GM10248 (cell line): ENCODE measurements at regions not wholly inside any gene's neighbourhood (a gene's known extent, or its start where the extent isn't known, plus 50 kb on each side); places are given as distances from the start of the nearest gene placed in this dataset.

Source experiments
- CTCF ChIA-PET: fragments of 300-600 bp; sonication (Branson Sonifier 250); formaldehyde crosslinking; extraction: SDS; loops from one replicate; lab custom pipeline; 2021; ENCODE audit warnings: antibody characterized with exemption; lab: Yijun Ruan, JAX
- POLR2A ChIA-PET: fragments of 350-650 bp; sonication (Branson Sonifier 250); formaldehyde crosslinking; extraction: SDS; loops from one replicate; lab custom pipeline; 2020; ENCODE audit warnings: antibody characterized with exemption; lab: Yijun Ruan, JAX
- DNase-seq: peaks from one replicate; pipeline ENCODE4 v3.0.0; 2012; ENCODE audit errors: extremely low spot score
- TF ChIP-seq, protein P1 (sequence below): IDR thresholded peaks from 2 replicates; pipeline ENCODE4 v1.5.1; 2012; ENCODE audit warnings: mild to moderate bottlenecking, low read depth; ENCODE audit errors: extremely low read depth, missing control alignments, control extremely low read depth

DNA sequence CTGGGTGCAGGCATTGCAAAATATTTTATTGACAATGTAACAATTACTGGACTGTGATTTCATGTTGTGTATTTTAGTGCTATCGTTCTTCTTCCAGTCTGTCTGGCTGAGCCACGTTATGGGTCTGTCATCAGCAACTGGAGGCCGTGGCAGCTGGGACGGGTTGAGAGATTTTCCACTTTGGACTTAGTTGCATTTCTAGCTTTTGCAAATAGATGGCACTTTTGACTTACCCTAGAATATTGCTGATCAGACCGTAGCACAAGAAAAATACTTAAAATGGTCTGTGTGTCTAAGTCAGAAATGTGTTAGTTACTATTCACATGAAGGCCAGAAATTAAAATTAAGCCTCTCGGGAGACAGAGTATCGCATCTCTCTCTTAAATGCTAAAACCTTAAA lies 211.1 kb downstream of the TEX29 start:
- TF ChIP-seq, protein P1, sequence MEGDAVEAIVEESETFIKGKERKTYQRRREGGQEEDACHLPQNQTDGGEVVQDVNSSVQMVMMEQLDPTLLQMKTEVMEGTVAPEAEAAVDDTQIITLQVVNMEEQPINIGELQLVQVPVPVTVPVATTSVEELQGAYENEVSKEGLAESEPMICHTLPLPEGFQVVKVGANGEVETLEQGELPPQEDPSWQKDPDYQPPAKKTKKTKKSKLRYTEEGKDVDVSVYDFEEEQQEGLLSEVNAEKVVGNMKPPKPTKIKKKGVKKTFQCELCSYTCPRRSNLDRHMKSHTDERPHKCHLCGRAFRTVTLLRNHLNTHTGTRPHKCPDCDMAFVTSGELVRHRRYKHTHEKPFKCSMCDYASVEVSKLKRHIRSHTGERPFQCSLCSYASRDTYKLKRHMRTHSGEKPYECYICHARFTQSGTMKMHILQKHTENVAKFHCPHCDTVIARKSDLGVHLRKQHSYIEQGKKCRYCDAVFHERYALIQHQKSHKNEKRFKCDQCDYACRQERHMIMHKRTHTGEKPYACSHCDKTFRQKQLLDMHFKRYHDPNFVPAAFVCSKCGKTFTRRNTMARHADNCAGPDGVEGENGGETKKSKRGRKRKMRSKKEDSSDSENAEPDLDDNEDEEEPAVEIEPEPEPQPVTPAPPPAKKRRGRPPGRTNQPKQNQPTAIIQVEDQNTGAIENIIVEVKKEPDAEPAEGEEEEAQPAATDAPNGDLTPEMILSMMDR, result no peak
- ChIA-PET POLR2A (no interaction called here), CTCF (no interaction called here)
- no peak for DNase-seq

DNA sequence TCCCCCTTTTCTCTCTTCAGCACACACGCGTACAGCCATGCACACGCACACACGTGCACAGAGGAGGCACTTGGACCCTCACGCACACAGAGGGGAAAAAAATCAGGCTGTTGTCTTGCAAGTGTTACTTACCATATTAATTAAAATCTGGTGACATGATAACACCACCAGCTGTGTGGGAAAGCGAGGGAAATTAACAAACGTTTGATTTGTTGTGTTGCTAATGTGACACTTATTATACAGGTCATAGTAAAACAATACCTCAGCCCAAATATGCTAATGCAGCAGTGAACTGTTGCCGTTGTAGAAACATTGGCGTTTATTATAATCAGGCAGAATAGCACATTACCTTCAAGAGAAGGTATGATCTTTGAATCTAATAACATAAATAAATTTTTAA lies 211.7 kb downstream of the TEX29 start:
- TF ChIP-seq, protein P1, result no peak
- CTCF ChIA-PET, result no interaction called here
- DNase-seq, result no peak
- POLR2A ChIA-PET, result no interaction called here

DNA sequence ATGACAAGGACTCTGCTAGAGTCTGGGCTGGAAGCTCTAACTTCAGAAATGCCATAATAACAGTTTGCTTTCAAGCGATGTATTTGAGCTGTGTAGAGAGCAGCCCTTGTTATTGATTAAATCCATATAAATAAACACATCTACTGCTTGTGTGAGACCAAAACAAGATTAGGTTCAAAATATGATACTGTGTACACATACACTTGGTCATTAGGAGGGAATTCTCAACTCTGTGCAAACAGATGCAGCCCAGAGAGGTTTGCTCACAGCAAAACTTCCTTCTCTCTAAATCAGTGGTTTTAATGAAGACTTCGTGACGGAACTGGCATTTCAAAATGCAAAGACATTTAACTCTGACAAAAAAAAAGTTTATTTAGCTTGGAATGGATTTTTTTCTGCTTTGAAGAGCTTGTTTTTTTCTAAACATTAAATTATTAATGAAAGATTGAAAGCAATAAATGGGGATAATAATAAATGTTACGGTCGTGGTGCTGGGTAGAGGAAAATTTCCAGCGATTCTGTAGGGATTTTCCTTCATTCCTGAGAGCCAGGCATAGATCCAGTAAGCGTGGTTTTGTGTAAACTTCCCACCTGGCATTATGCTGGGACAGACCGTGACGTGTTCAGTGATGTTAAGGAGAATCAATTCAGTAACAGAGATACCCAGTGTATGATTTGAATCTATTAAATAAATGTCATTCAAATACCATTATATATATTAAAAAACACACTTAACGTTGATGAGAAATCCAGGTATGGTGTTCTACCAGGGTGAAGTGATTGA lies 213.7 kb downstream of the TEX29 start:
- no peak for DNase-seq
- POLR2A ChIA-PET, result no interaction called here
- CTCF ChIA-PET, result interaction anchor here (1.5 kb wide), 1 partner anchor 10 kb away, joined by 3 read pairs; no protein-coding TSS in a partner anchor
- TF ChIP-seq, protein P1, result no peak

DNA sequence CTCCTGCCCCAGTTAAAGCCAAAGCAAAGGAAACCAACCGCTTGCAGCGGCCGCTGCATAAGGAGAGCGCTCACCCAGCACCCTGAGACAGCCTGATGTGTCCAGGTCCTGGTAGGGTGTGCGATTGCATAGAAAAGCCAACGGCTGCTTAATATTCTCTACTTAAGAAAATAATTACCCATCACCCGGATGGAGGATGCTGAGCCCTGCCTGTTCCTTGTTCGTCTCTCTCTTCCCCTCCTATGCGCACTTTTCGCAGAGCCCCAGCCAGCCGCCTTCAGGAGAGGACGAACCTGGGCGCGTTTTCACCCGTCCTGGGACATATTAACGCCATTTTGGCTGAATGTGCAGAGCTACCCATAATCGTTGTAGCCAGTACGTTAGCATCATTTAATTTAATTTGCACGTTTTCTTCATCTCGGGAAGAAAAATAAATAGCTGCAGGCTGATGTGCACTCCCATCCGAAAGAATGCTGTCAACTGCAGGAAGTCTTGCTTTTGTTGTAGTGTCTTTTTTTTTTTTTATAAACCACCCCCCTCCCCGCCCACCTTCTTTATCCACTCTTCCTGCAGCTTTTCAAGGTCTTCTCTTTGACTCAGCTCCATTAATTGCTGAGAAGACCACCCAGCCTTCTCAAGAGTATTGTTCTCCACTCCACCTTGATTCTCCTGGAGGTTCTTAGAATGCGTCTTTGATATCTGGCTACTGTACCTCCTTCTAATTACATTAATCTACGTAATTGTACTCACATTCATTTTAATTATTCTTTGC lies 214.5 kb downstream of the TEX29 start:
- POLR2A ChIA-PET, result no interaction called here
- TF ChIP-seq, protein P1, result no peak
- CTCF ChIA-PET, result interaction anchor here (1.5 kb wide), 1 partner anchor 9 kb away, joined by 3 read pairs; no protein-coding TSS in a partner anchor
- no peak for DNase-seq

DNA sequence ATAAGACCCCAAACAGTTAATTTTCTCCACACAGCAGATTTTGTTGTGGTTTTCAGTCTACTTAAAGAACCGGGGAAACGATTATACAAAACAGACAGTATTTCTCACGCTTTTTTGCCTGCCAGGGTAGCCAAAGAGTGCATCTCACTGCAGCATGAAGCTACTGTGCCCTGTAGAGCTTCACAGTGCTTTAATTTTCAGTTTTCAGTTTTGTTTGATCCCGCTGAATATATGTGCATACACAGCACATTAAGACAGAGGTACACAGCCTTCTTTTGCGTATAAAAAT lies 215.0 kb downstream of the TEX29 start:
- CTCF ChIA-PET, result no interaction called here
- no peak for DNase-seq
- TF ChIP-seq, protein P1, result no peak
- POLR2A ChIA-PET, result no interaction called here

DNA sequence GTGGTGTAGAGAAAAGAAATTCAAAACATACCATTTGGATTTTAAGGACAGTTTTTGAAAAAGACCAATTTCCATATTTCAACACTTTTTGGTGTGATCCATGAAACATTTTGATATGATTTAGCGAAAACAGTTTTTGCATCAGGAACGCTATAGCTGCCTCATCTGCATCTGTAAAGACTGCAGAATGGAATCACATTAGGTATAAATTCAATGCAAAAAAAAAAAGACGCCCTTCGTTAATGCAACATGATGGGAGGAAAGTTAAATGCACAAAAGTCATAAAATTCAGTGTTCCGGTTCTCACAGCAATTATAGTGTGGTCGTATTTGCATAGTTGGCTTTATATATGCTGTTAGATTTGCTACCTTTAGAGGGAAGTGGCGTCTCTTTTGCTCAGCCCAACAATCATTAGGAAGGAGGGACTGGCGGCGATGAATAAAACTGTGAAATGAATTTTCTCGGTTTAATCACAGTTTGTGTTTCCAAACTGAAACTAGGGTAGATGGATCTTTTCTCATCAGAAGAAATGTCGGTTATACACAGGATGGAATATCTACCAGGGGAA lies 215.7 kb downstream of the TEX29 start:
- ChIA-PET POLR2A (no interaction called here), CTCF (no interaction called here)
- no peak for DNase-seq
- TF ChIP-seq, protein P1, result no peak
